Keratinocyte (primary cell): ENCODE measurements at regions not wholly inside any gene's neighbourhood (a gene's known extent, or its start where the extent isn't known, plus 50 kb on each side); places are given as distances from the start of the nearest gene placed in this dataset.

Experiments used
- EZH2 ChIP-seq: IDR thresholded peaks from one replicate; pipeline ENCODE4 v1.6.1; 2012; ENCODE audit warnings: inconsistent platforms, mild to moderate bottlenecking, low read length, moderate library complexity
- TF ChIP-seq, protein P1 (sequence below), 3 experiments: IDR thresholded peaks in 1 of 3; conservative IDR thresholded peaks in 1 of 3; optimal IDR thresholded peaks in 1 of 3; 2 replicates in 2 of 3; 3 replicates in 1 of 3; pipeline versions ENCODE3 to v1.5.1; 2011; ENCODE audit warnings: low read length in 3 of 3, mild to moderate bottlenecking in 3 of 3, moderate library complexity in 2 of 3, control low read depth in 1 of 3, inconsistent platforms in 1 of 3; ENCODE audit not compliant: insufficient read depth in 2 of 3; ENCODE audit errors: extremely low read depth in 1 of 3

DNA sequence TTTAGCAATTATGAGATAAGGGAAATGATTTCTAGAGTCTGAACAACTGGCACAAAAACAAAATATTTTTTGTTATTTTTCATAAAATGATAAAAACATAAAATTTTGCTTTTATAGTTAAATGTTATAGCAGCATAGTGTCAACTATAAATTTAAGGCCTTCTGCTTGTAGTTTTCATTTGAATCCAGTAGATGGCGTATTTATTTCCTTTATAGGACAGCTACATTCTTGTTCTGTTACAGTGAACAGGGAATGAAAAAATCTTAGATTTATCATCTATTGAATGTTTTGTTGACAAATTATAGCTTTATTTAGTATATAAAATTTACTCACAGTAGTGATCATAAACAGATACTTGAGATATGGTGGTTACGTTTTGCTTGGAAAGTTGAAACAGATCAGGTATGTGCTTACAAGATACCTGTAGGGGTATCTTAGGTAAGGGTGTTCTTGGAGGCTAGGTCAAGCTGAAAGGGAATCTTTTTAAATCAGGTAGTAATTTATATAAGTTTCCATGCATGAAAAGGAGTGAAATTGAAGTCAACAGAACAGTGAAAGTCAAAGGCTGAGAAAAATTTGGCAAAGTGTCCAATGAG is 239.3 kb upstream of the GRIN3A start:
- TF ChIP-seq, protein P1, sequence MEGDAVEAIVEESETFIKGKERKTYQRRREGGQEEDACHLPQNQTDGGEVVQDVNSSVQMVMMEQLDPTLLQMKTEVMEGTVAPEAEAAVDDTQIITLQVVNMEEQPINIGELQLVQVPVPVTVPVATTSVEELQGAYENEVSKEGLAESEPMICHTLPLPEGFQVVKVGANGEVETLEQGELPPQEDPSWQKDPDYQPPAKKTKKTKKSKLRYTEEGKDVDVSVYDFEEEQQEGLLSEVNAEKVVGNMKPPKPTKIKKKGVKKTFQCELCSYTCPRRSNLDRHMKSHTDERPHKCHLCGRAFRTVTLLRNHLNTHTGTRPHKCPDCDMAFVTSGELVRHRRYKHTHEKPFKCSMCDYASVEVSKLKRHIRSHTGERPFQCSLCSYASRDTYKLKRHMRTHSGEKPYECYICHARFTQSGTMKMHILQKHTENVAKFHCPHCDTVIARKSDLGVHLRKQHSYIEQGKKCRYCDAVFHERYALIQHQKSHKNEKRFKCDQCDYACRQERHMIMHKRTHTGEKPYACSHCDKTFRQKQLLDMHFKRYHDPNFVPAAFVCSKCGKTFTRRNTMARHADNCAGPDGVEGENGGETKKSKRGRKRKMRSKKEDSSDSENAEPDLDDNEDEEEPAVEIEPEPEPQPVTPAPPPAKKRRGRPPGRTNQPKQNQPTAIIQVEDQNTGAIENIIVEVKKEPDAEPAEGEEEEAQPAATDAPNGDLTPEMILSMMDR (optimal IDR thresholded peaks at IDR 0.05 in 1 of 3, IDR thresholded peaks at IDR 0.05 in 1 of 3, conservative IDR thresholded peaks at IDR 0.05 in 1 of 3; ENCODE audit: extremely low read depth in 1 of 3, insufficient read depth in 2 of 3, low read length in 3 of 3), result peak in 2 of 3 experiments; percentile 24 to 32
- TF ChIP-seq EZH2, result no peak
